PFSK-1 (cell line): ENCODE measurements at regions not wholly inside any gene's neighbourhood (a gene's known extent, or its start where the extent isn't known, plus 50 kb on each side); places are given as distances from the start of the nearest gene placed in this dataset.

Source experiments
- POLR2AphosphoS5 ChIP-seq: IDR thresholded peaks from 2 replicates; pipeline ENCODE4 v1.6.1; 2012; ENCODE audit warnings: low read depth, mild to moderate bottlenecking, control low read depth, low read length, moderate library complexity
- REST ChIP-seq, 2 experiments: IDR thresholded peaks; 2 replicates each; pipeline versions ENCODE4 v1.6.1 to v1.8.0; 2011 to 2012; ENCODE audit warnings: low read depth in 2 of 2, low read length in 2 of 2, control low read depth in 1 of 2, inconsistent platforms in 1 of 2, mild to moderate bottlenecking in 1 of 2, moderate library complexity in 1 of 2; ENCODE audit not compliant: insufficient read depth in 1 of 2

DNA sequence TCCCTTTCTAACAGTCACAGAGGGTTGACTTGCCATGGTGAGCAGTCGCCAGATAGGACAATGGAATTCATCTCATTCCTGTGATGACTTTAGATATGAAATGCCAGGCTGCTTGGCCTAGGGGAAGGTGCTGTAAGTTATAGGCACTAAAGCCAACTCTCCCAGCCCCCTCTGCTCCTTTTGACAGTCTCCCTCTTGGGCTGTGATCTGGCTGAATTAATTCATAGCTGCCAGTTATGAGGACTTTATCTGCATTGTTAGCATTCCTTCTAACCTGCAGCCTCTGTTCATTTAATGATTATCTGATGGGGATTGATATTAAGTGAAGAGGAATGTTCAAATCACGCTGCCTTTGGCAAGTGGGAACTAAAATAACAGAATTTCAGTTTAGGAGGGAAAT, 427.1 kb upstream of the RASGRP1 start:
- TF ChIP-seq REST (IDR thresholded peaks at IDR 0.05; ENCODE audit: insufficient read depth in 1 of 2, low read depth in 2 of 2, low read length in 2 of 2) (no peak), POLR2AphosphoS5 (no peak)
